PC-9 (cell line): ENCODE measurements at regions not wholly inside any gene's neighbourhood (a gene's known extent, or its start where the extent isn't known, plus 50 kb on each side); places are given as distances from the start of the nearest gene placed in this dataset.
"Not testable (repeated sequence)": the region's sequence is repeated elsewhere in the genome, so short reads cannot be mapped to it uniquely, and the experiment has no call there.

ENCODE experiments used
- EZH2 ChIP-seq: fragments of 200-600 bp; sonication (generic); IDR thresholded peaks from 2 replicates; pipeline ENCODE4 v1.8.0; 2017; ENCODE audit warnings: antibody characterized with exemption, low read depth
- TF ChIP-seq, protein P1 (sequence below): fragments of 200-600 bp; sonication (generic); conservative IDR thresholded peaks from 2 replicates; pipeline ENCODE4 v1.6.1; 2017; ENCODE audit warnings: mixed run types, antibody characterized with exemption, mild to moderate bottlenecking, moderate library complexity

DNA sequence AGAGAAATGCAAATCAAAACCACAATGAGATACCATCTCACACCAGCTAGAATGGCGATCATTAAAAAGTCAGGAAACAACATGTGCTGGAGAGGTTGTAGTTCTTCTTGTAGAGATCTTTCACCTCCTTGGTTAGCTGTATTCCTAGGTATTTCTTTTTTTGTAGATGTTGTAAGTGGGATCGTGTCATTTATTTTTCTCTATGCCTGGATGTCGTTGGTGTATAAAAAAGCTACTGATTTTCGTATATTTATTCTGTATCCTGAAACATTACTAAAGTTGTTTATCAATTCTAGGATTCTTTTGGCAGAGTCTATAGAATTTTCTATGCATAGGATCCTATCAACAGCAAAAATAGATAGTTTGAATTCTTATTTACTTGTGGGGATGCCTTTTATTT is 1271.8 kb downstream of the TMEM121 start:
- TF ChIP-seq, protein P1, sequence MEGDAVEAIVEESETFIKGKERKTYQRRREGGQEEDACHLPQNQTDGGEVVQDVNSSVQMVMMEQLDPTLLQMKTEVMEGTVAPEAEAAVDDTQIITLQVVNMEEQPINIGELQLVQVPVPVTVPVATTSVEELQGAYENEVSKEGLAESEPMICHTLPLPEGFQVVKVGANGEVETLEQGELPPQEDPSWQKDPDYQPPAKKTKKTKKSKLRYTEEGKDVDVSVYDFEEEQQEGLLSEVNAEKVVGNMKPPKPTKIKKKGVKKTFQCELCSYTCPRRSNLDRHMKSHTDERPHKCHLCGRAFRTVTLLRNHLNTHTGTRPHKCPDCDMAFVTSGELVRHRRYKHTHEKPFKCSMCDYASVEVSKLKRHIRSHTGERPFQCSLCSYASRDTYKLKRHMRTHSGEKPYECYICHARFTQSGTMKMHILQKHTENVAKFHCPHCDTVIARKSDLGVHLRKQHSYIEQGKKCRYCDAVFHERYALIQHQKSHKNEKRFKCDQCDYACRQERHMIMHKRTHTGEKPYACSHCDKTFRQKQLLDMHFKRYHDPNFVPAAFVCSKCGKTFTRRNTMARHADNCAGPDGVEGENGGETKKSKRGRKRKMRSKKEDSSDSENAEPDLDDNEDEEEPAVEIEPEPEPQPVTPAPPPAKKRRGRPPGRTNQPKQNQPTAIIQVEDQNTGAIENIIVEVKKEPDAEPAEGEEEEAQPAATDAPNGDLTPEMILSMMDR = not testable (repeated sequence)
- not testable (repeated sequence) for TF ChIP-seq EZH2
